Endodermal cell (in vitro differentiated cells): ENCODE measurements at regions not wholly inside any gene's neighbourhood (a gene's known extent, or its start where the extent isn't known, plus 50 kb on each side); places are given as distances from the start of the nearest gene placed in this dataset.

Source experiments
- DNase-seq: peaks from one replicate; pipeline ENCODE4 v3.0.0-alpha.2; 2017
- H3K27ac ChIP-seq: 2 replicates; pipeline ENCODE4 v1.5.1; 2013; ENCODE audit warnings: mild to moderate bottlenecking, low read depth, low read length, moderate library complexity
- H3K27me3 ChIP-seq: 2 replicates; pipeline ENCODE4 v1.6.1; 2013; ENCODE audit warnings: mild to moderate bottlenecking, low read length, moderate library complexity; ENCODE audit not compliant: insufficient read depth, control insufficient read depth, poor library complexity, severe bottlenecking
- H3K36me3 ChIP-seq: 2 replicates; pipeline ENCODE4 v1.7.0; 2013; ENCODE audit warnings: mild to moderate bottlenecking, low read length, moderate library complexity; ENCODE audit not compliant: control insufficient read depth, insufficient read depth
- H3K4me1 ChIP-seq: one replicate; pipeline ENCODE4 v1.7.0; 2013; ENCODE audit warnings: low read length; ENCODE audit not compliant: control insufficient read depth, insufficient read depth
- H3K4me3 ChIP-seq: 2 replicates; pipeline ENCODE4 v1.5.1; 2013; ENCODE audit warnings: mild to moderate bottlenecking, low read length, moderate library complexity
- H3K9ac ChIP-seq: 2 replicates; pipeline ENCODE4 v1.6.1; 2013; ENCODE audit warnings: mild to moderate bottlenecking, low read length, moderate library complexity; ENCODE audit not compliant: poor library complexity, severe bottlenecking; ENCODE audit errors: extremely low read depth
- H3K9me3 ChIP-seq: 2 replicates; pipeline ENCODE4 v1.6.1; 2013; ENCODE audit warnings: mild to moderate bottlenecking, low read length, moderate library complexity; ENCODE audit not compliant: control insufficient read depth
- H3K27ac Mint-ChIP-seq: 2 replicates; pipeline ENCODE4 v1.8.0; 2020; ENCODE audit warnings: mixed read lengths
- H3K27me3 Mint-ChIP-seq: 2 replicates; pipeline ENCODE4 v1.8.0; 2021; ENCODE audit warnings: mild to moderate bottlenecking, mixed read lengths; ENCODE audit not compliant: insufficient read depth
- H3K36me3 Mint-ChIP-seq: 2 replicates; pipeline ENCODE4 v1.8.0; 2020; ENCODE audit warnings: low read depth, mixed read lengths
- H3K4me1 Mint-ChIP-seq: 2 replicates; pipeline ENCODE4 v1.8.0; 2020; ENCODE audit warnings: mixed read lengths
- H3K4me3 Mint-ChIP-seq: 2 replicates; pipeline ENCODE4 v1.8.0; 2020; ENCODE audit warnings: mild to moderate bottlenecking, moderate library complexity, mixed read lengths
- H3K9me3 Mint-ChIP-seq: 2 replicates; pipeline ENCODE4 v1.8.0; 2020; ENCODE audit warnings: mild to moderate bottlenecking, mixed read lengths
- CTCF ChIP-seq: fragments of 200-600 bp; sonication (generic); conservative IDR thresholded peaks from 2 replicates; pipeline ENCODE4 v1.5.0; 2021; ENCODE audit warnings: antibody characterized with exemption, mild to moderate bottlenecking
- WGBS, 2 experiments: methylation state at CpG; one replicate each; pipeline versions ENCODE4 v1.1.5 to v1.1.7; 2013; ENCODE audit warnings: missing lambda C conversion rate in 2 of 2, mixed read lengths in 1 of 2; ENCODE audit not compliant: insufficient coverage in 1 of 2, insufficient read length in 1 of 2; 5-methylcytosine and 5-hydroxymethylcytosine counted together

GRCh38 chr5:87010736-87011135 lies 256.9 kb upstream of the RASA1 start:
- no peak overlapping the region for H3K4me3 Mint-ChIP-seq
- Histone ChIP-seq H3K27ac (no peak overlapping the region), H3K4me3 (no peak overlapping the region), H3K9me3 (no peaks in the 10 kb centered on the region), H3K36me3 (no peaks in the 10 kb centered on the region), H3K27me3 (no peaks in the 10 kb centered on the region), H3K4me1 (no peaks in the 10 kb centered on the region), H3K9ac (no peak overlapping the region)
- no peak for TF ChIP-seq CTCF
- no peaks in the 10 kb centered on the region for H3K27me3 Mint-ChIP-seq
- H3K4me1 Mint-ChIP-seq: no peaks in the 10 kb centered on the region
- H3K36me3 Mint-ChIP-seq: no peaks in the 10 kb centered on the region
- WGBS, 2 experiments: 60 to 100% methylated on average over 1 to 3 of the region's 3 CpGs
- H3K9me3 Mint-ChIP-seq: no peaks in the 10 kb centered on the region
- DNase-seq: no peak
- H3K27ac Mint-ChIP-seq: no peak overlapping the region

- H3K4me1 ChIP-seq: no peaks in the 10 kb centered on the region
- no peaks in the 10 kb centered on the region for H3K27me3 ChIP-seq
- H3K36me3 ChIP-seq: no peaks in the 10 kb centered on the region
- no peak overlapping the region for H3K27ac Mint-ChIP-seq
- no peak overlapping the region for H3K9ac ChIP-seq
- peaks cover 17% of the 10 kb centered on the region for H3K4me1 Mint-ChIP-seq
- H3K9me3 Mint-ChIP-seq: no peaks in the 10 kb centered on the region
- no CpG with 5 or more reads among the region's 1 CpG for WGBS, 2 experiments
- no peak overlapping the region for H3K4me3 Mint-ChIP-seq
- no peak overlapping the region for H3K4me3 ChIP-seq
- H3K27ac ChIP-seq: no peak overlapping the region
- no peaks in the 10 kb centered on the region for H3K27me3 Mint-ChIP-seq
- DNase-seq: no peak
- no peak for TF ChIP-seq CTCF
- no peaks in the 10 kb centered on the region for H3K36me3 Mint-ChIP-seq
- no peaks in the 10 kb centered on the region for H3K9me3 ChIP-seq
Observed at GRCh38 chr5:87015901-87016300, 251.8 kb upstream of the RASA1 start.

- no peaks in the 10 kb centered on the region for H3K4me1 ChIP-seq
- Mint-ChIP-seq H3K9me3 (no peaks in the 10 kb centered on the region), H3K27ac (peak overlapping the region; percentile 18), H3K27me3 (no peaks in the 10 kb centered on the region), H3K36me3 (no peaks in the 10 kb centered on the region), H3K4me1 (peaks cover 17% of the 10 kb centered on the region), H3K4me3 (no peak overlapping the region)
- DNase-seq: peak; percentile 74
- H3K27me3 ChIP-seq: no peaks in the 10 kb centered on the region
- TF ChIP-seq CTCF: no peak
- H3K36me3 ChIP-seq: no peaks in the 10 kb centered on the region
- no peak overlapping the region for H3K9ac ChIP-seq
- no peak overlapping the region for H3K4me3 ChIP-seq
- 69 to 73% methylated on average over 3 to 4 of the region's 4 CpGs for WGBS, 2 experiments
- H3K9me3 ChIP-seq: no peaks in the 10 kb centered on the region
- no peak overlapping the region for H3K27ac ChIP-seq
Observed at GRCh38 chr5:87020099-87020934, 247.4 kb upstream of the RASA1 start.
